Upper lobe of left lung (tissue), 4 donors: ENCODE measurements at regions not wholly inside any gene's neighbourhood (a gene's known extent, or its start where the extent isn't known, plus 50 kb on each side); places are given as distances from the start of the nearest gene placed in this dataset.

ENCODE experiments used
- CTCF ChIP-seq, 6 experiments: fragments of 450-650 bp in 4 of 6; fragments of 200-600 bp in 2 of 6; sonication (generic) in 2 of 6; IDR thresholded peaks; one replicate each; pipeline ENCODE4 v1.5.1; 2016 to 2019; ENCODE audit warnings: antibody characterized with exemption in 6 of 6
- EP300 ChIP-seq, 4 donors: sonication (generic); formaldehyde crosslinking; IDR thresholded peaks; one replicate each; pipeline ENCODE4 v1.5.1; 2017; ENCODE audit warnings: antibody characterized with exemption in 4 of 4, control low read depth in 2 of 4
- POLR2AphosphoS5 ChIP-seq, 2 donors: sonication (generic); formaldehyde crosslinking; IDR thresholded peaks; one replicate each; pipeline ENCODE4 v1.5.1; 2017; ENCODE audit warnings: antibody characterized with exemption in 2 of 2

DNA sequence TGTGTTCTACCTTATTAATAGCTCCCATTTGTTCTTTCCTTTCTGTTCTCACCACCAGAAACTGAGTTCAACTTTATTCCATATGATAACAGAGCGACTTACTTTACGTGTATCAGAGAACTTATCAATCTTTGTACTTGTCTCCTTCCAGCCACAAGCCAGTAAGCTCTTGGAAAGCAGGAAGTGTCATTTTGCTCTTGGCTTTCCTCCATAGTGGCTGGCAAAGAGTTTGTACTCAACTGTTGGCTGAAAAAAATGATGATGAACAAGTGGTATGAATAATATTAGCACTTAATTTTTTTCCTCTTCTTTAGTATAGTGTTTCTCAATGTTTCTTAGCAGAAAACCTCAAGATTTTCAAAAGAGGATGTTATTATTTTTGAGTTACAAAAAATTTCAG, 182.4 kb upstream of the TOM1L1 start:
- TF ChIP-seq CTCF (IDR thresholded peaks at IDR 0.05) (no peak), POLR2AphosphoS5 (IDR thresholded peaks at IDR 0.05) (no peak), EP300 (IDR thresholded peaks at IDR 0.05) (no peak)
